CD4-positive, alpha-beta T cell treated with Interleukin-12 subunit alpha and Interleukin-12 subunit beta, for 1 hour (primary cell): ENCODE measurements at regions not wholly inside any gene's neighbourhood (a gene's known extent, or its start where the extent isn't known, plus 50 kb on each side); places are given as distances from the start of the nearest gene placed in this dataset.

ENCODE experiments used
- DNase-seq: peaks from one replicate; pipeline ENCODE4 v3.0.0-alpha.2; 2020

DNA sequence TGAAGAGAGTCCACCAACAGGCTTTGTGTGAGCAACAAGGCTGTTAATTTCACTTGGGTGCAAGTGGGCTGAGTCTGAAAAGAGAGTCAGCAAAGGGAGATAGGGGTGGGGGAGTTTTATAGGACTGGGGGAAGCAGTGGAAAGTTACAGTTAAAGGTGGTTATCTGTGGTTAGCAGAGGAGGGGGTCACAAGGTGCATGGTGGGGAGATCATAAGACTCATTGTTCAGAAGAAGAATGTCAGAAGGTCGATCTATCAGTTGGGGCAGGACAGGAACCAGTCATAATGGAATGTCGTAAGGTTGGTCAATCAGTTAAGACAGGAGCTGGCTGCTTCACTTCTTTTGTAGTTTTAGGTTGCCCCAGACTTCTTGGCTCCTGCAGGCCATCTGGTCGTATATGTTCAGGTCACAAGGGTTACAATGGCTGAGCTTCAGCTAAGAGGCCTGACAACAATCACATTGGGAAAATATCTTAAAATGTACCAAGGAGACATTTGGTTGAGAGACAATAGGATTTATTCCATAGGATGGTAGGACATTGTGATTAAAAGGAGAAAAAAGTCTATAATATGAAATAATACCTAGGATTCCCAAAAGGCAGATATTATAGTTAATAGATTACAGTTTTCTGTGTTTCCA, 356.4 kb downstream of the ANKRD7 start:
- no peak for DNase-seq

DNA sequence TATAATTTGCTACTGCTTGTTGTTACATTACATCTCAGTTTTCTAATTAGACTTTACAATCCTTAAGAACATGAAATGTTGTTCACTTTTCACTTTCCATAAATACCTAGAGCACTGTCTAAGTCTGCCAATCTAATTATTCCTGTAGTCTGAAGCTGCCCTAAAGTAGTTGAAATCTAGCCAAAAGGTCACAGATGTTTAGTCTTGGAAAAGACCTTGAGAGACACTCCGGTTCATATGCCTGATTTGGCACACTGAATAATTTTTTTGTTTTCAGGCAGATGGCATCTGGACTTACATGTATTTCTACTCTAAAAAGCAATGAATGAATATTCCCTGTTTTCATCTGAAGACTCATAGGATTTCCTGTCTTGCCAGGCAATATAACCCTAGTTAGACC, 359.1 kb downstream of the ANKRD7 start:
- DNase-seq = no peak

GRCh38 chr7:118586248-118586647, 361.7 kb downstream of the ANKRD7 start:
- DNase-seq = no peak

DNA sequence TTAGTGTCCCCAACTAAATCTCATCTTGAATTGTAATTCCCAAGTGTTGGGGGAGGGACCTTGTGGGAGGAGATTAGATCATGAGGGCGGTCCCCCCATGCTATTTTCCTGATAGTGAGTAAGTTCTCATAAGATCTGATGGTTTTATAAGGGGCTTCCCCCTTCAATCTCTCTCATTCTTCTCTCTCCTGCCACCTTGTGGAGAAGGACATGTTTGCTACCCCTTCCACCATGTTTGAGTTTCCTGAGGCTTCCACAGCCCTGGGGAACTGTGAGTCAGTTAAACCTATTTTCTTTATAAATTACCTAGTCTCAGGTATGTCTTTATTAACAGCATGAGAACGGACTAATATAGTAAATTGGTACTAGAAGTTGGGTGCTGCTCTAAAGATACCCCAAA, 365.6 kb downstream of the ANKRD7 start:
- DNase-seq = no peak

- no peak for DNase-seq
Observed at GRCh38 chr7:118602090-118602489, 377.6 kb downstream of the ANKRD7 start.

GRCh38 chr7:118606602-118607001, 382.1 kb downstream of the ANKRD7 start:
- no peak for DNase-seq

- no peak for DNase-seq
Observed at GRCh38 chr7:118609207-118609606, 384.7 kb downstream of the ANKRD7 start.

GRCh38 chr7:118615681-118616080, 391.2 kb downstream of the ANKRD7 start:
- no peak for DNase-seq

- no peak for DNase-seq
Observed at GRCh38 chr7:118621810-118622360, 397.4 kb downstream of the ANKRD7 start.

- DNase-seq = no peak
Observed at GRCh38 chr7:118626739-118627138, 402.2 kb downstream of the ANKRD7 start.

- DNase-seq = no peak
Observed at GRCh38 chr7:118627467-118627866, 403.0 kb downstream of the ANKRD7 start.

- no peak for DNase-seq
Observed at GRCh38 chr7:118629898-118630438, 405.5 kb downstream of the ANKRD7 start.

DNA sequence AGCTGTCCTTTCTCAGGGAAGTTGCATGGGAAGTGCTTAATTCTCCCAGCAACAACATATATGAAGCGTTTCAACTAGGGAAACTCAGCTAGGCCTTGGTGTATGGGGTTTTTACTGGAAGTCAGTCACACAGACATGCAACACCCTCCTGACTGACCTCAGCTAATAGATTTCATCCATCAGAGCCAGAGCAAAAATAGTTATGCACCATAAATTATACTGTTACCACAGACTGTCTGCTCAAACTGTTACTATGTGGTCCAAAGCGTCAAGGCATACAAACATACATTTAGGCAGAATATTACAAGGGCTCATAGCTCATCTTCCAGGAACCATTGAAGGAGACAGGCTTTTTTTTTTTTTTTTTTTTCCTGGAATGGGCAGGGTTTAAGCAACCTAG, 417.9 kb downstream of the ANKRD7 start:
- DNase-seq = no peak

DNA sequence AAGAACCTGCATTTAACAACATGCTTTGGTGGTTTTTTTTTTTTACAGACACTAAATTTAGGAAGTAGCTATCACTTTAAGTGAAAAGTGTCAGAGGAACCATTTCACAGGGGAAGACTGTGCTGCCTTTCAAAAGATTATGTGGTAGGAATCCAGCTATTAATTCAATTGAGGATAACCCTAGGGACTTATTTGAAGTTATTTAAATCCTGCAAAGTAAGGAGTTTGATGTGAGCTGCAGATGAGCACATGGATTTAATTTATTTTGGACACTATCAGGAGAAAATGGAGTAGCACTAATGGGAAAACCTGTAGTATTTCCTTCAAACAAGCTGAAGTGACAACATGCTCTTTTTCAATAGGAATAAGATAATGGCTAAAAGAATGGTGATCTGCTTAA, 419.8 kb downstream of the ANKRD7 start:
- DNase-seq = no peak

DNA sequence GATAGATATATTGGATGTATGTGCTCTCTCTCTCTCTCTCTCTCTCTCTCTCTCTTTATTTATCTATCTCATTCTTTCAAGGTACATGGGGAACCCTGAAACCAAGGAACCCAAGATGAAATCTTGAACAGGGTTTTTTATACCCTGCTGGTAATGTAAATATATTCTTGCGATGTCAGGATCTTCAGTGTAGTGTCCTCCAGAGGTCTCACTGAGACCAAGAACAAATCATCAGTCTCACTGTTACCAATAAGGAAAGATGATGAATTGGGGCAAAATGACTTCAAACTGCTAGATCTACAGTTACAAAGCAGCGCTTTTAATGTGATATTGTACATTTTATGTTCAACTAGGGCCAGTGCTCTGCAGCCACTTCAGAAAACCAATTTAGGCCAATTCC, 423.5 kb downstream of the ANKRD7 start:
- DNase-seq = no peak

DNA sequence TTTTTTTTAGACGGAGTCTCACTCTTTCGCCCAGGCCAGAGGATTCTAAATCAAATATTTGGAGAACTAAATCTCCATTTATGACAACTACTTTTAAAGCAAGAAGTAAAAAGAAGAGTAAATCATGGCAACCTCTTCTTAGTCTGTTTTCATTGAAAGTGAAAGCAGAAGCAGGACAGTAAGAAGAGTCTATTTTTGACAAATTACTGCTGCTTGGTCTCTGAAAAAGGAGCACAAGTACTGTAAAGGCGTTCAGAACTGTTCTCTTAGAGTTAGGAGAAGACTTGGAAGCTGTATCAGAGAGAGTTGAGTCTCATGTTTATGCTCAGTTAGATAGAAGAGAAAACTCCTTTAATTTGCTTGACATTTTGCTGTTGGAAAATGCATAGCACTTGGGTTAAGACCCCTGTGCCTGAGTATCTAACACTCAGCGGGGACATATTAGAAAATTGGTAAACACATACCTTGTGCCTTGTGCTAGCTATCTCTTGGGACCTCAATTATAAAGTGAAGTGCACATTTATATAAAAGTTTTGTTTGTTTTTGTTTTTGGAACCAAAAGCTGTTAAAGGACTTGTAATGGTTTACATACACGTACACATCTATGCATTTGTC, 433.0 kb downstream of the ANKRD7 start:
- no peak for DNase-seq

GRCh38 chr7:118662266-118662665, 437.8 kb downstream of the ANKRD7 start:
- DNase-seq = no peak

DNA sequence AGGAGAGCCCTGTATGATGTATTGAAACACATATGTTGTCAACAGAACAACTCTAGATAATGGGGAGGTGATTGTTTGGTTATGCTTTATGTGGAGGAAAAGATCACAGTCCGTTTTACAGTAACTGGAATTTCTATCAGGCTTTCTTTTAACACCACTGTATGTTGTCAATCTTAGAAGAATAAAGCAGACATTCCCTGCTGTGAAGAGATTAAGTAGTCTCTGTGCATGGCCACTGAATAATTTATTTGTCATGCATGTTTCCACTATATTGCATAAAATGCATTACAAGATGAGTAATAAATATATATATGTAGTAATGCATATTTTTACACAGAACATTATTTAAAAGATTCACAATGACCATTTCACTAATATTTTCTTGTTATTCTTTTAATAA, 440.0 kb downstream of the ANKRD7 start:
- no peak for DNase-seq

GRCh38 chr7:118671149-118671548, 446.6 kb downstream of the ANKRD7 start:
- no peak for DNase-seq

DNA sequence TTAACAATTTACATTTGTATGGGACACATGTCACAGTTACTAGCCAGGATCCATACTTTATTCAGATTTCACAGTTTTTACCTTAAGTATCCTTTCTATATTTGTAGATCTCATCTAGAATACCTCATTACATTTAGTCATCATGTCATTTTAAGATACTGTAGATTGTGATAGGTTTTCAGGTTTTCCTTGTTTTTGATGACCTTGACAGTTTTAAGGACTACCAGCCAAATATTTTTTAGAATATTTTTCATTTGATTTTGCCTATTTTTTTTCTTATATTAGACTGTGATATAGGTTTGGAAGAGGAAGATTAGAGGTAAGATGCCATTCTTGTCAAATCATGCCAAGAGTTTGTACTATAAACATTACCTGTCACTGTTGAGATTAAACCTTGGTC, 460.3 kb downstream of the ANKRD7 start:
- DNase-seq = no peak

DNA sequence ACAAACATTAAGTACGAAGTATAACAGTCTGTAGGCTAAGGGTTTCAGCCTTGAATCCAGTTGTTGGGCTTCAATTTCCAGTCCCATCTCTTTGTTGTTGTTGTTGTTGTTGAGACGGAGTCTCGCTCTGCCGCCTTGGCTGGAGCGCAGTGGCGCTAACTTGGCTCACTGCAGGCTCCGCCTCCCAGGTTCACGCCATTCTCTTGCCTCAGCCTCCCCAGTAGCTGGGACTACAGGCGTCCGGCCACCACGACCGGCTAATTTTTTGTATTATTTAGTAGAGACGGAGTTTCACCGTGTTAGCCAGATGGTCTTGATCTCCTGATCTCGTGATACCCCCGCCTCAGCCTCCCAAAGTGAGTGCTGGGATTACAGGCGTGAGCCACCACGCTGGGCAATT, 464.9 kb downstream of the ANKRD7 start:
- no peak for DNase-seq

DNA sequence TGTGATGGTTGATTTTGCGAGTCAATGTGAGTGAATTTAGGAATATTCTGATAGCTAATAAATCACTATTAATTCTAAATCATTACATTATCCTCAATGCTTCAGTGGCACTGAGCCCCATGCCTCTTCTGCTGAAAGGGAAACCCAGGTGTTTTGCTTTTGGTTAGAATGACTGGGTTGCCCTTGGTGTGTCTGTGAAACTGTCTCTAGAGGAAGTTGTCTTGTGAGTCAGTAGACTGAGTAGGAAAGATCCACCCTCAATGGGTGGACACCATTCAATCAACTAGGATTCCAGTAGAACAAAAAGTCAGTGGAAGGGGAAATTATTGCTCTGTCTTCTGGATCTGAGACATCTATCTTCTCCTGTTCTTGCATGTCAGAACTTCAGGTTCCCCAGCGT, 472.4 kb downstream of the ANKRD7 start:
- no peak for DNase-seq

- DNase-seq = no peak
Observed at GRCh38 chr7:118699222-118699621, 474.7 kb downstream of the ANKRD7 start.

DNA sequence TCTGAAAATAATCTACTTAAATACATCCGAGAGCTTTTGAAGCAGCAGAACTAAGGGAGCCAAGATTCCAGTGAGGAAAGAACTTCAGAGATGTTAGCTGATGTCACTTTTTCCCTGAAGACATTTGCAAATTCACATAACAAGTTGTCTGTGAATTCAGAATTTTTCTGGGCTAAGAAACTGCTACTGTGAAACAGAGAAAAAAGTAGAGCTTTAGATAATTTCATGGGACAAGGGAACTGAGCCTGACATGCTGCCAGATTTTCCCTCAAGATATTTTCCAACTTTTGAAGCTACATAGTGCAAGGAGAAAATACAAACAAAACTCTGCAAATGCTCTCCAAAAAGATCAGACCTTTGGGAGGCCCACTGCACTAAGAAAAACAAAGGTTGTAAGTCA, 484.2 kb downstream of the ANKRD7 start:
- DNase-seq = no peak

- no peak for DNase-seq
Observed at GRCh38 chr7:118711688-118712087, 487.2 kb downstream of the ANKRD7 start.
